HG02885 (cell line): ENCODE measurements at regions not wholly inside any gene's neighbourhood (a gene's known extent, or its start where the extent isn't known, plus 50 kb on each side); places are given as distances from the start of the nearest gene placed in this dataset.
"Not testable (repeated sequence)": the region's sequence is repeated elsewhere in the genome, so short reads cannot be mapped to it uniquely, and the experiment has no call there.

Source experiments
- ATAC-seq: cut with Tn5 transposase; IDR thresholded peaks from one replicate; pipeline ENCODE4 v1.9.1; 2021; ENCODE audit warnings: mild to moderate bottlenecking; ENCODE audit not compliant: unreplicated experiment, poor library complexity

DNA sequence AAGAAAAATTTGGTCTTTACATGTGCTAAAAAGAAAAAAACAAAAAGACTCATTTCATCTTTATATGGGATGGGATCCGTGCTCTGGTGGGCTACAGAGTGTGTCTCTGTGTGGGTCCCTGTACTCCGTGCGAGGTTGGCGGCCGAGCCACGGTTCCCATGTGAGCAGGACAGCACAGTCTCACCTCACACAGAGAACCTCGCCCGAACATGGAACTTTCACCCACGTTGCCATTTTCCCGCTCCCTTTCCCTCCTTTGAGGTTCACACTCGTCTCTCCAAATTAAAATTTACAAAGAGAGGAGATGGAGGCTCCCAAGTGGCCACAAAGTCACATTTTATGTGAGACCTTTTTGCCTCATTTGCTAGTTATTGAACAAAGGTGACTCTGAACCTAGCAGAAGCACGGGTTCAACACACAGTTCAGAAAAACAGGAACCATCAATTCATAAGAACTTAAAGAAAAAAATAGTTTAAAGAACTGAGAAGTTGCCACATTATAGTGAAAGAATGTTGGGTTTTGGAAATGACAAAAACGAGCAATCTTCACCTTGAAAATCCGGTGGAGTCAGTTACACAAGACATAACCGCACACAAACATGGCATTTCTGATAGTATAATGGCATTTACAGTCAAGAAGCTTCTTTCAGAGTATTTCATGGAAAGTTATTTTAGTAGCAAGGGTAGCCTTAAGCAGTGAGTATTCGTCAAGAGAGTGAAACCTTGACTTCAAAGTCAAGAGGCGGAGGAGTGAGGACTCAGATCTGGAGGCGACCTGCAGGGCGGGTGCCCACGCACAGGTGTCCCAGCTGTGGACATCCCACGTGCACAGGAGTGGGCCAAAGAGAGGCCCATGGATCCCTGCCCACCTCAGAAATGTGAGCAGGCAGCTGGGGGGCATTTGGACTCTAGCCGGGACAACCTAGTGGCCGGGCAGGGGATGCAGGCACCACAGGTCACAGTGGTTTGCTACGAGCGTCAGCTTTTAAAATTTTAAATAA lies 277.2 kb upstream of the PLGLB2 start:
- peak; percentile 61 for ATAC-seq

DNA sequence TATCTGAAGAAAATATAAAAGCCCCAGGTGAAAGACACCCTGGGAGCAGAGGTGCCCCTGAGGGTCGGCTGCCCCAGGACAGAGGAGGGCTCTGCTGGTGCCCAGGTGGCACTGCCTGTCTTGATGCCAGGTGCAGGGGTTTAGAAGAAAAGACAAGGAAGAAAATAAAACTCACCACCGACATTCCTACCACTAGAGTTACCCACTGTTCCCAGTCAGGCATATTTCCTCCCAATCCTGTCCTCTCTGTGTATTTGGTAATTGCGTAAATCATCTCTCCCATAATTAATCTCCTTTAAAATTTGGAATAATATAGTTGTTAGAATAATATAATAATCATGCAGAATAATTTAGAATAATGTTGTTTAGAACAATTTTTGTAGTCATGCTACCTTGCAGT lies 276.4 kb upstream of the PLGLB2 start:
- not testable (repeated sequence) for ATAC-seq

DNA sequence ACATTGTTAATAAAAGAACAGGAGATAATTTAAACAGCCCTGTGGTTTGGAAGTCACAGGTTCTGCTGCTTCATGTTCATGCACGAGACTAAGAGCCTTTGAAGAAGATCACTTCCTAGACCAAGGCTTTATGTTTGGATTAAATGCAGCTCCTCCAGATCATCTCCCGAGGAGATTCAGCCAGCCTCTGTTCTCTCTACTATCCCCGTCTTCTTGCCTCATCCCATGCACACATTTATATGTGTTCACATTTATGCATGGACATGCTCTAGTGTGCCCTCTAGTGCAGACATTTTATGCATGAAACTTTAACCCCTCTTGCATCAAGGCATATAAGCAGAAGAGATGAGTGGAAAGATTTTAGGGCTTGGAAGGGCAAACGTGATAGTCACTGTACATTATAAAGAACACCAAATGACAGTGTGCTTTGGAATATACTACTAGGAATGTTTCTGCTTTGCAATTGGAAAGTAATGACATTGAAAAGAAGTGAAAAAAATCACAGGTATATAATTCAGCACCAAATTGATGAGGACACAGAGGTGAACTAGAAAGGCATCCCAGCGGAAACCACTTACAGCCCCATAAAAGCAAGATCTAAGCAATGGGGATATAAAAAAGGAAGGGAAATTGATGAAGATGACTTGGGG lies 271.5 kb upstream of the PLGLB2 start:
- peak; percentile 53 for ATAC-seq

DNA sequence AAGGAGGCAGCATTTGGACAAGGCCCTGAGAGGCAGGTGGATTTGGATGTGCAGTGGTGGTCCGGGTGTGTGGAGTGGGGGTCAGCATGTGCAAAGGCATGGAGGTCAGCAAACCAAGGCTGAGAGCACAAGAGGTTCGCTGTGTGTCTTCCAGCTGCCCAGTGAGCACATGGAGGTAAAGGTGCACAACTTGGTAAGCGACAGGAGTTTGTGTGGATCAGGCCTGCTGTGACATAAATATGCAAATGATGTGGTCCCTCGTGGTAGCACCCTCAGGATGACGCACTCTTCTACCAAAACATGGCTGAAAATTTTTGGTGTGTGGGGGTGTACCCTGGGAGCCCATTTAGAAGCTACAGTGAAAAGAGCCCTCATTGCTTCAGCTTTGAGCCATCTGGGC lies 271.0 kb upstream of the PLGLB2 start:
- peak; percentile 52 for ATAC-seq

DNA sequence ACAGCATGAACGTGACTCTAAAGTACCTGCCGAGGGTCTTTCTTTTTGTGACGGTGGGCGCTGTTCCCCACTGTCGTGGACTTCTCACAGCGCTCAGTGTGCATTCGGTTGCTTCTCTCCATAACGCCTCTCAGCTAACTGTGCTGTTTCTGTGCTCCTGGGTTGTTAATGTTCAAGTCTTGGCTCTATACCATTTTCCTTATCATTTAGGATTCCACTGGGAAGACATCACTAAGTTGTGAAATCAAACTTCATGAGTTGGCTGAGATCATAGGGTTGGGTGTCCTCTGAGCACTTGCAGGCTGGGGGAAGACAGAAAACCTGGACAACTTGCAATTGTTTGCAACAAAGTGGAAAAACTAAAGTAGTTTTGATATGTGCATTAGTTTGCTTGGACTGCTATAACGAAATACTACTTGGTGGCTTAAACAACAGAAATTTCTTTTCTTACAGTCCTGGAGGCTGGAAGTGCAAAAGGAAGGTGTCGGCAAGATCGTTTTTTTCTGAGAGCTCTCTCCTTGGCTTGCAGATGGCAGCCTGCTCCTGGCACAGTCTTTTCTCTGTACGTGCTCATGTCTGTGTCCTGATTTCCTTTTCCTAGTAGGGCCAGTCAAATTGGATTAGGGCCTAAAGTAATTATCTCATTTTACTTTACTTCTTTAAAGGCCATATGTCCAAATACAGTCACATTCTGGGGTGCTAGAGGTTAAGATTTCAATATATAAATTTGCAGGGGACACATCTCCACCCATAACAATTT lies 270.0 kb upstream of the PLGLB2 start:
- ATAC-seq: not testable (repeated sequence)

DNA sequence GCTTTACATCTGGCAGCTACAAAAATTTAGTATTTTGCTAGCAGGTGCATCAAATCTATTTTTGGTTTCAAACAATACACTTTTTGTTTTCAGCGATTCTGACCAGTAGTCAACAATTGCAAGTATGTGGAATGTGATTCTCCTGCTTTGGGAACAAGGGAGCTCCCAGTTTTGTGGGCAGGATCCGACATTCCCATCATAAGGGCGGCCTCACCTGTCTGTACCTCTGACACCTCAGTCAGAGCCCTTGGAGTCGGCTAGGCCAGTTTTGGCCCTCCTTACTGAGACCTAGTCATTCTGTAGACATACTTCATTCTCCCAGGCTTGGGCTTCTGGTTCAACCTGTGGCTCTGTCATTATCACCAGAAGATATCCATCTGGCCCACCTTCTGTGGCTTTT lies 269.0 kb upstream of the PLGLB2 start:
- ATAC-seq: not testable (repeated sequence)

DNA sequence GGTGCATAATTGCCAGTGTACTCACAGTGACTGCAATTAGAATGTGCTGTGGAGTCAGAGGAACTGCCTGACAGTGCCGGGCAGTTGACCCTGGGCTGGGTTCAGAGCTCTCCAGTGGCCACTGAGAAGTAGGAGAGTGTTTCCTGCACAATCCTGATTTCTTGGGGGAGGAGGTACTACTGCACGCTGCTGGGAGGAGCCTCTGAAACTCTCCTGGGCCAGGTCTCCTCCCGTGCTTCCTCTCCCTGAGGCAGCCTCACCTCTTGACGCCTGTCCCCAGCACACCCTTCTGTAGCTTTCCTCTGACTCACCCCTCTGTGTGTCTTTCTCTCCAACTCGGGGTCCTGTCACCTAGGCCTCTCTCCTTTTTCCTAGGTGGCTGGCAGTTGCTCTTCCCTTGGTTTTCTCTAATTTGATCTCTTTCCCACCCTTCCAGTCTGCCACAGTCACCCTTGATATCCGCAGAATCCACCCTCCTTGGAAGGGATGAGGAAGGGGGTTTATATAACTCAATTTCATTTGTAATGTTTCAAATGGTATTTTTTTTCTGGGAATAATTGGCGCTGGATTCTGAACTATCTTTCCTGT lies 264.7 kb upstream of the PLGLB2 start:
- not testable (repeated sequence) for ATAC-seq

DNA sequence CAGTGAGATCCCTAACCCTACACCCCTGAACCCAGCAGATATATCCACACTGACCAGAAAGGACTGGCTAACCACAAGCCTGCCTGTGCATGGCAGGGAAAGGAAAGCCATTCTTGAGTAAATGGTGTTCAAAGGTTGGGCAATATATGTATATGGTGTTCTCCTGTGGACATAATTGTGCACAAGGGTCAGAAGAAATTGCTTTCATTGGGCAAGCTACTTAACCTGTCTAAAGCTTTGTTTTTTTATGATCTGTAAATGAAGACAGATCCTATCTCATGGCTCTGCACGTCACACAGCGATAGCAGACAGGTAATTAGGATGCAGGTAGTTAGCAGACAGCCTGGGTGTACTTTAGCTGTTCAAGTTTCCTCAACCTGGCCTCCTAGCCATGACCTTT lies 263.5 kb upstream of the PLGLB2 start:
- not testable (repeated sequence) for ATAC-seq

DNA sequence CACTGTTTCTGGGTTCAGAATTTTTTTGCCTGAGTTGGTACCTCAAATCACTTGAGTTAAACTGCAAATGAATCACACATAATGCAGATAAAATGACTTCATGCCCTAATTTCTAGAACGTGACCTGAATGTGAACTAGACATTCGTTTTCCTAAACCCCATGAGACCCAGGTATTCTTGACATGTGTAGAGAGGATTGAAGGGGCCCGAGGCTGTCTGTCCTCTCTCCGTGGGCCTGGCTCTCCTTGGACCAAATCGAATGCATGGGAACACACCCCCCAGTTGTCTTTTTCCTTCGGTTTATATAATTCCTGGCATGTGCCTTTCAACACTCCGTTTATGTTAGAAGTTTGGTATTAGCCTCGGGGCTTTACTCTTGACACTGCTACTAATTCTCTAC lies 262.4 kb upstream of the PLGLB2 start:
- ATAC-seq: peak; percentile 2

DNA sequence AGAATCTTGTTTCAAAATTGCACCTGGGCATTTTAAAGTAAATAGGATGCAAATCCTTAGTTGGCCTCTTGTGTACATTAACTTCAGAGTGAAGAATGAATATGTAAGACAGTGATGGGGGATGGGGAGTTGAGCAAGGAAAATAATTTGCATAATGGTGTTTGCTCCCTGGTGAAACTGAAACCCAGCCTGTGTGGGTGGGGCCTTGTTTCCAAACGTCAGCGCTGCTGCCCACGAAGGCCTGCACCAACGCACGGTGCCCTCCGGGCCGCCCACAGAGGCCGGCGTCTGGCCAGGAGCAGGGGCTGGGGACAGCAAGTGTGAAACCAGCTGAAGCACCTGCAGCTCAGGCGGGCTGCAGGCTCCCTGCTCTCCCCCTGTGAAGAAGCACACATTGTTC lies 262.0 kb upstream of the PLGLB2 start:
- ATAC-seq: peak; percentile 91

DNA sequence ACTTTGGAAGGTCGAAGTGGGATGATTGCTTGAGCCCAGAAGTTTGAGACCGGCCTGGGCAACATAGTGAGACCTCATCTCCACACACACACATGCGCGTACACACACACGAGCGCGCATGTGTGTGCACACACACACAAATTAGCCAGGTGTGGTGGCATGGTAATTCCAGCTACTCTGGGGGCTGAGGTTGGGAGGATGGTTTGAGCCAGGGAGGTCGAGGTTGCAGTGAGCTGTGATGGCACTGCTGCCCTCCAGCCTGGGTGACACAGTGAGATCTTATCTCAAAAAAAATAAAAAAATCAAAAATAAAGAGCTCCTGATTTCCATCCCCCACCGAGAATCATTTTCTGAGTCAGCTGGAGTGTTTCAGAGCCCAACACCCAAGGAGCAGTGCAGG lies 261.5 kb upstream of the PLGLB2 start:
- ATAC-seq: peak; percentile 3

DNA sequence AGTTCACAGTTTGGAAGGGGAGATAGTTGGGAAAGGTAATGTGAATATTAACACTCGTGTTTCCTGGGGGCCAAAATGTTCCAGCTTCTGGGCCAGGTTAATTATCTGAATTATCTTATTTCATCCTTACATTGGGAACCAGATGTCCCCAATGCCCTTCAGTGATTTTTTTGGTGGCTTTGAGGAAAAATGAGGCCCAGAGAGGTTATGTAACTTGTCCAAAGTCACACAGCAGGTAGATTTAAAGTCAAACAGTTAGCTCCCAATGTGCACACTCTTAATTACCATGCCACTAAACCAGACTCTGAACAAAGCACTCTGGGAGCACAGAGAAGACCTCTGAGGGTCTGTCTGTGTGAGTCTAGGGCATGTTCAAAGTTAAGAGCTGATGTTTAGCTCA lies 259.9 kb upstream of the PLGLB2 start:
- not testable (repeated sequence) for ATAC-seq

DNA sequence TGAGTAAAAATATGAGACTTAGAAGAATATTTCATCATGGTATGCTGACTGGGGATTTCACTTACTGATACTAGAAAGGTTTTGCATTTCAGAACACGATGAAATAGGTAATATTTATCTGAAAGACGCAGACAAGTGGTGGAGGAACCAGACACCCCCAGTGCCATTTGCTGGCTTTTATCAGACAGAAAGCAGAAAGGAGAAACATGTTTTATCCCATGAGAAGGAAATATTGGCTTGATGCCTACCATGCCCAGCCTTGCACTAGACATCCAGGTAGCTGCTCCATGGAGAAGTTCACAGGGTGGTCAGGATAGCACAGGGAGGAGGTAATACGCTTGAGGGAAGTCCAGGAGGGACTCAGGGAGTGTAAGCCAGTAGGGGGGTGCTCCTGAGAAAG lies 258.9 kb upstream of the PLGLB2 start:
- ATAC-seq: not testable (repeated sequence)

DNA sequence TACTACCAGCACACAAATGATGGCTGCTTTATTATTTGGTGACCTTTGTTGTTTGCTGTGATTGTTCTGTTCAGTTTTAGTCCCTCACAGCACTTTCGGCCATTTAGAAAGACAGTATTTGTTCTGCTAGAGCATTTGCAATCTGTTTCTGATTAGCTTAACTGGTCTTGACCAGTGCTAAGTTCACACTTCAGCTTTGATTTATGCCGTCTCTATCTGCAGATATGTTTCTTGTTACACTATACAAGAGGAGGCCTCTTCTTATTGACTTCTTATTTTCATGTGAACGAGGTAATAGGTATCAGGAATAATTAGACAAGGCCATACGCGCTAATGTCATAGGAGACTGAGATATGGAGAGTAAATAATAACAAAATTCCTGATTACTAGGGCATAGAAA lies 253.0 kb upstream of the PLGLB2 start:
- not testable (repeated sequence) for ATAC-seq

DNA sequence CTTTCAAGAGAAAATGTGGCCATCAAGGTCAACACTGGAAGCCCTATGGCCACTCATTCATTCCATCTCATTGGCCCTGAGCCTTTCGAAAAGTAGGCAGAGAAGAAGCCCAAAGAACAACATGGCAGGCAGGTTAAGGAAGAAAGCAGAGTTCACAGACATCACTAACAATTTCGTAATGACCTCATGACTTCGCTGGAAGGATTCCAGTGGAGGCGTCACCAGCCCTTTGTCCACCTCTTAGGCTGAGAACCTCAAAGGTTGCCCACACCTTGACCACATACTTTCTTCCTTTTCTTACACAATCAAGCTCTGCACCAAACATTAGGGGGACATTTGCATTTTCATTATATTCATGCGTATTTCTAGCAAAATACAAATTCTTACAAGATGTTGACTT lies 252.4 kb upstream of the PLGLB2 start:
- not testable (repeated sequence) for ATAC-seq

DNA sequence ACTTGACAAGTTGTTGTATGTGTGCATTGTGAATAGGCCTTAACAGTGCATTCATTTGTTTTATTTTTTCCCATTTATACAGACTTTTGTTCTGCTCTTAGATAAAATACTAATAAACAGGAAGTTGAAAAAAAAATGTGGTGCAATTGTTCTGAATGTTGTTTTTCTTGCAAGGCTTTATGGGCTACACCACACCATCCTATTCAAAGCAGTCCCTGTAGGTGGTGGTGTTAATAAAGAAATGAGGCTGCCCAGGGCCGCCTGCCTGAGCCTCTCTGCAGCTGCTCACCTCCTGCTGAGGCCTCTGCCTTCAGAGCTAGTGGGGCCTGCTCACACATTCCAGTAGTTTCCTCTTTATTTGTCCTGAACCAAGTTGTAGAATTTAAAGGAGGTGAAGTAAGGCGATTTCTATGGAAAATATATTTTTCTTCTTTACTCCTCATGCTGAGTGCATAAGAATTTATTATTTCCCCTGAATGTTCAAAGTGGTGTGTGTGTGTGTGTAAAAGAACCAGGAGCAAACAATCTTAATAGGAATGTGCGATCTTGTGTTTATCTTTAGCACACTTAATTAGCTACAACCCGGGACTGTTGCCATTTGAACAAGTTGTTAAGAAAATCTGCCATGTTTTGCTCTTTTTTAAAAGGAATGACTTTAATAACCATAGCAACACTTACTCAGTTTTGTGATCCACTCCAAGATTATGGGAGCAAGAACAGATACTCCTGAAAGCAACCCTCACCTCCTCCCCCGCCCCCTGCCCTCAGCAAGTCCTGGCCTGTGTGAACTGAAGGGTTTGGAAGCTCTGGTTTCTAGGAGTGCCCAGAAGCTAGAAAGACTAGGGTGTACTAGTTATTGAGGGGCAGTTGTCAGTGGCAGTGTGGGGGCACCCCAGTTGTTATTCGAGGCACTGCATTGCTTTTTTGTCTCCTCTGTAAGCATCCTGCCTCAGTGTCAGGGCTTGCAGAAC lies 251.6 kb upstream of the PLGLB2 start:
- ATAC-seq: peak; percentile 82

DNA sequence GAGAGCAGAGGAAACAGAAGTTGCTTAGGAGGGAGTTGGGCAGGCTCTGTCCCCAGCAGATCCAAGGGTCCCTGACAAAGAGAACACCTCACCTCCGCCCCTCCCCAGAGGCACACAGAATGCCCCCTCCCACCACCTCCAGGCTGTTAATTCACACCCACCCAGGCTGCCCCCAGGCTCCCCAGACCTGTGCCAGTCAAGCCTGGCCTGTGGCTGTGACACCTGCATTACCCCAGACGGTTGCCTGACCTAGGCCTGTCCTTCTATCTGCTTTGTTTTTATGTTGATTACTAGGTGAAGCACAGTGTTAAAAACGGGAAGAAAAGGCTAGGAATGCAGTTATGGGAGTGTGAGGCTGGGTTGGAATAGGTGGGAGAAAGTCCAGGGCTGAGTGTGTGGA lies 250.8 kb upstream of the PLGLB2 start:
- not testable (repeated sequence) for ATAC-seq

DNA sequence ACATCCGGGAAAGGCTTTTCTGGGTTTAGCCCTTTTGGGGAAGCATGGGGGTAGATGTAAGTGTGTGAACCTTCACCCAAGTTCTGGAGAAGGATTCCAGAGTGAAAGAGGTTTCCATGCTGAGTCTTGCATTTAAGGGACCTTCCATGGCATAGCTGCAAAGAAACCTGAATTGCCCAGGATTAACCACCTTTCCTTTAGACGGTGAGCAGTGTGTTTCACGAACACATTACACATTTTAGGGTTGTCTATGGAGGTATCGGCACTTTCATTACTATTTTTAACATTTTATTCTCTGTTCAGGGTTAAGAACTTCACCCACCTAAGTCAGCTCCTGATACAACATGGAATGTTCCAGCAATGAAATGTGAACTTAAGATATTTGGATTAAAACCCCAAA lies 250.2 kb upstream of the PLGLB2 start:
- ATAC-seq: peak; percentile 6

DNA sequence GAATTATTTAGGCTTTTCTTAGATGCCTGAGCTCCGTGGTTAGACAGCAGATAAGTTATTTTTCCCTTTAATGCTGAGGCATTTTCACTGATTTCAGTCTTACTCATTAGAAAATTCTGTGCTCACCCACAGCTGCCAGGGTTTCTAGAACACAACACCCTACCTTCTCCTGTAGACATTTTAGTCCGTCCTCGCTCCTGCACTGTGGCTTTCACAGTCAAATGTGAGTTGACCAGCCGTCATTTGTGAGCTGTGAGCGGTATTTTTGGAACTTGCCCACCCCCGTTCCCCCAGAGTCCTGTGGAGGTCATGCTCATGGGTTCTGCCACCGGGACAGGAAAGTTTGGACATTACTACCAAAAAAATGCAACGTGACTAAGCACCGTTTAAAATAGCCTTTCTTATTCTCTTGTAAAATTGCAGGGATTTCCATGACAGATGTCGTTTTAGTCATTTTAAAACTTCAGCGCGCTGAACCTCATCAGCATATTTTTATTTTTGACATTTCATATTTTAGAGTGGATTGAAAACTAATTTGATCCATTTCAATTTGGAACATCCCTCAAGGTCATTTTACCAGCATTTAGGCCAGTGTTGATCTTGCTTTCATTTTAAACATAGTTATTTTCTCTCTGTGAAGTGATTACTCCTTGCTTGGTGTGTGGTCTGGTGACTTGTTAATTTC lies 249.6 kb upstream of the PLGLB2 start:
- peak; percentile 79 for ATAC-seq
